Fibroblast of the aortic adventitia (primary cell): ENCODE measurements at regions not wholly inside any gene's neighbourhood (a gene's known extent, or its start where the extent isn't known, plus 50 kb on each side); places are given as distances from the start of the nearest gene placed in this dataset.
A peak's percentile ranks its signal among the peaks of the same experiment; 100 is the strongest.

ENCODE experiments used
- DNase-seq: peaks from one replicate; pipeline ENCODE4 v3.0.0-alpha.2; 2010; ENCODE audit warnings: low read depth
- H3K4me3 ChIP-seq: 2 replicates; pipeline ENCODE4 v1.5.1; 2011; ENCODE audit warnings: low read depth, mild to moderate bottlenecking, control low read depth, low read length, moderate library complexity
- TF ChIP-seq, protein P1 (sequence below): IDR thresholded peaks from 2 replicates; pipeline ENCODE4 v1.5.1; 2011; ENCODE audit warnings: mild to moderate bottlenecking, low read length, control low read depth, inconsistent platforms; ENCODE audit not compliant: insufficient read depth

DNA sequence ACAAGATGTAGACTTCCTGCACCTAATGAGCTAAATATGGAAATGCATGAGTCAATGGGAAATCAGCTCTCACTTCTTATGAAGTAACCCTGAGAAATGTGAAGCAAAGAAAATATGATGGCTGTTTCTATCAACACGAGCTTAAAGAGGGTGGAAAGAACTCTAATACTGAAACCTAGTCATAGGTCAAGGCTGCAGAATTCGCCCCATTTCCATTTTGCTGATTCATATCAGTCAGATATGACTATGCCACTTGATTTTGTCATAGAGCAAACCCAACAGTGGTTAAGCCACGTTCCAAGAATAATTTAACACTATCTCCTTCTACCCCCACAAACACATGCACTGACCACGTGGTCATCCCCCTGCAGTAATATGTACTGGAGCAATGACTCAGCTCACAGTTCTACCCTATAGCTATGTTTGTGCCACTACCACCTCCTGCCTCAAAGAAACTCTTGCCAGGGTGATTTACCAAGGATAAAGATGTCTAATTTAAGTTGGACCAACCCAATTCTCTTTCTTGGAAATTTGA is 157.5 kb downstream of the TMTC3 start:
- H3K4me3 ChIP-seq, result no peak overlapping the region
- TF ChIP-seq, protein P1, sequence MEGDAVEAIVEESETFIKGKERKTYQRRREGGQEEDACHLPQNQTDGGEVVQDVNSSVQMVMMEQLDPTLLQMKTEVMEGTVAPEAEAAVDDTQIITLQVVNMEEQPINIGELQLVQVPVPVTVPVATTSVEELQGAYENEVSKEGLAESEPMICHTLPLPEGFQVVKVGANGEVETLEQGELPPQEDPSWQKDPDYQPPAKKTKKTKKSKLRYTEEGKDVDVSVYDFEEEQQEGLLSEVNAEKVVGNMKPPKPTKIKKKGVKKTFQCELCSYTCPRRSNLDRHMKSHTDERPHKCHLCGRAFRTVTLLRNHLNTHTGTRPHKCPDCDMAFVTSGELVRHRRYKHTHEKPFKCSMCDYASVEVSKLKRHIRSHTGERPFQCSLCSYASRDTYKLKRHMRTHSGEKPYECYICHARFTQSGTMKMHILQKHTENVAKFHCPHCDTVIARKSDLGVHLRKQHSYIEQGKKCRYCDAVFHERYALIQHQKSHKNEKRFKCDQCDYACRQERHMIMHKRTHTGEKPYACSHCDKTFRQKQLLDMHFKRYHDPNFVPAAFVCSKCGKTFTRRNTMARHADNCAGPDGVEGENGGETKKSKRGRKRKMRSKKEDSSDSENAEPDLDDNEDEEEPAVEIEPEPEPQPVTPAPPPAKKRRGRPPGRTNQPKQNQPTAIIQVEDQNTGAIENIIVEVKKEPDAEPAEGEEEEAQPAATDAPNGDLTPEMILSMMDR, result no peak
- peak; percentile 95 for DNase-seq

DNA sequence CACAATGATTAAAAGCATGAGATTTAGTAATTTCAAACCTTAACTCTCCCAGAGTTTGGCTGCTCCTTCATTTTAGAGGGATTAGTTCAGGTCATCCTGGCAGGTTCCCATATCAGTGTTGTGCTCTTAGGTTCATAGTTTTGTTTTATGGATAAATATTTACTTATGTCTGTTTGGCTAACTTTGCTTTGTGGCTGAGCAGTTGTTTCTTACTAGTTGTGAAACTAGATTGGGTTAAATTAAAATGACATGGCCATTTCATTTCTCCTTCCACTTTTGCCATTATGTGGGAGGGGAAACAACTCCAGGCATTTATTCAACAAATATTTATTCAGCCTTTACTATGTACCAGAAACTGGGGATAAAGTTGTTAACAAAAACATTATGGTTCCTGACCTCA is 158.8 kb downstream of the TMTC3 start:
- TF ChIP-seq, protein P1, result no peak
- no peak for DNase-seq
- H3K4me3 ChIP-seq, result no peak overlapping the region

DNA sequence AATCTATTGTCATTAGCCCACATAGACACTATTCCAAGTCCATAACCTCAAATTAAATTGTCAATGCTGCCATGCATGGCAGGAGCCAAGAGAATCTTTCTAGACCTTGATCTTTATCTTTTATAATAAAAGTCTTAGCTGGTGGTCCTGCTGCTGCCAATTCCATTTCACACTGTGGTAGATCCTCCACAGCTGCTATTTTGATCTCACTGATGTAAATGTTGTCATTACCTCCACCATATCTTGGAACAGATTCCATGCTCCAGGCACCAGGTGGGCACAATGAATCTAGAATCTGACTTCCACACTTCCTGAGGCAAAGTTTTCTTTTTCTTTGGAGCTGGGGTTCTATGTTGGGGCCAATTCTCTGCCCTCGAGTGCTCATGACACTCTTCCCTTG is 161.2 kb downstream of the TMTC3 start:
- no peak for DNase-seq
- TF ChIP-seq, protein P1, result no peak
- no peak overlapping the region for H3K4me3 ChIP-seq

DNA sequence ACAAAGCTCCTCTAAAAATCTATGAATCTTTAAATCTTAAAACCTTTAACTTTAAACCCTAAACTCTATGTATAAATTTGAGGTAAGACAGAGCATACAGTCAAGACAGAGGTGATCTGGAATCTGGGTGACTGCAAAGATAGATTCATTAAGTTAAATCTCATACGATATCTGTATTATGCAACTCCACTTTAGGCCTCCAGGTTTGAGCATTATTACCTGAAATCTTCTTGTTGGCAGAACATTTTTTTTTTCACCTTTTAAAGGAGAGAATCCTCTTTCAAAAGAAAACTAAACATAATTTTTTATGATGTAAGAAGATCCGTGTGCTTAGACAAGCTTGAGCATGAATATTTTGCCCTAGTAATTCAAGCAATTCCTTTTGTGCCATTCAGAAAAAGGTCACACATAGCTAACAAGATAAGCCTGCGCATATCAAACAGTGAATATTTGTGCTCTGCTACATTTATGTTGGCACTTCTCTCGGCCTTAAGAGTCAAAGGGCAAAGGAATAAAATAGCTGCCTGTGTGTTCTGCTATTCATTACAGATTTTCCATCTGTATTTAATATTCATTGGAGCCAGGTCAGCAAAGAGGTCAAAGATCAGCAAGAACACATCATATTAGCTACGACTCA is 163.3 kb downstream of the TMTC3 start:
- H3K4me3 ChIP-seq, result no peak overlapping the region
- DNase-seq, result peak; percentile 70
- TF ChIP-seq, protein P1, result peak; percentile 1

DNA sequence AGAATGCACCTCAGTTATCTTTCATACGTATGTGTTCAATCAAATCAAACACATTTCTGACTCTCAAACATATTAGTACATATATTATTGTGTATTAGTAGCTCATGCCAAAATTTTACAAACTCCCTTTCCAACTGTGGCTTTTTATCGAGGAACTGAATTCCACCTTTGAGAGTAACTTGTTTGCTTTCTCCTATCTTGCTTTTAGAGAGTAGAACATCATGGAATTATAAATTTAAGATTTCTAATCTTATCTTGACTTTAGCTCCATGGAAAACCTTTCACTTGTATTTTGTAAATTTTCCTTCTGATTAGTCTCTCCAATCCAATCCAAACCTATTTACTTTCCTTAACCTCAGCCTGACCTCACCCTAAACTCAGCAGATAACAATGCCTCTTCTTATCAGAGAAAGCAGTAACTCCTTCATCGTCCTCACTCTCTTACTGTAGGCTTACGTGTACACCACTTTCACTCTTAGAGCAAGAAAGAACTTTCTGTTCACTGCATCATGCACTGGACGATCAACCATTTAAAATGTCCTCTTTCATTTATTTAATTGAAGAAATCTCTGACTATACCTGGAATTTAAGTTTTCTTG is 164.5 kb downstream of the TMTC3 start:
- H3K4me3 ChIP-seq, result no peak overlapping the region
- TF ChIP-seq, protein P1, result no peak
- DNase-seq, result peak; percentile 31

DNA sequence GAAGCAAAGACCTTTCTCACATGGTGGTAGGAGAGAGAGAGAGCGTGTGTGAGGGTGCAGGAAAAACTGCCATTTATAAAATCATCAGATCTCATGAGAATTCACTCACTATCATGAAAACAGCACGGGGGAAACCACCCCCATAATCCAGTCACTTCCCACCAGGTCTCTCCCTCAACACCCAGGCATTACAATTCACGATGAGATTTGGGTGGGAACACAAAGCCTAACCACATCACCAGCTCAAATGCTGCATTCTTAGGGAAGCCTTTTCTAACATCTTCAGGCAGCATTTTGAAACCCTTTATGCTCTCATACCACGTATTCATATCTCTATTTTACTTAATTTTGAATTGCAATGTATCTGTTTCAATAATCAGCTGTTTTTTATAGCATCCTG is 165.9 kb downstream of the TMTC3 start:
- no peak for DNase-seq
- TF ChIP-seq, protein P1, result no peak
- H3K4me3 ChIP-seq, result no peak overlapping the region

DNA sequence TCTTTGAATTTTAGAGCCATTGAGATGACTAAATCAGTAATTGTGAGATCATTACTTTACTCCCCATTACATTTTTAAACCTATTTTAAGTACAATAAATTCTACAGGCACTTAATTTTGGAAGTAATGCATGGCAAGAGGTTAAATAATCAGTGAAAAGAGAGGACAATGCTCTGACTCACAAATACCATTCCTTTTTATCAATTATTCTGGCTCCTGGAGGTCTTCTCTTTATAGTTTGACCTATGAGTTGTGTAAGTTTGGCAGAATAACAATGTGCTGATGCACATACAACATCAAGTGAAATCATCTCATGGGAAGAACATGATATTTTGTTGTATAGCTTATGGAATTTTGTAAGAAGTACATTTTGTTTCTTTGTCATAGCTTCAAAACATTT is 166.7 kb downstream of the TMTC3 start:
- TF ChIP-seq, protein P1, result no peak
- DNase-seq, result peak; percentile 94
- H3K4me3 ChIP-seq, result no peak overlapping the region
